ENCODE measurements at regions not wholly inside any gene's neighbourhood (a gene's known extent, or its start where the extent isn't known, plus 50 kb on each side); places are given as distances from the start of the nearest gene placed in this dataset.
"Not testable (repeated sequence)": the region's sequence is repeated elsewhere in the genome, so short reads cannot be mapped to it uniquely, and the experiment has no call there.

- DNase-seq (ENCODE audit: low spot score) = no peak
These were observed 131.4 kb upstream of the F3 start for GRCh38 chr1:94672934-94673333.

- DNase-seq (ENCODE audit: low spot score) = no peak
These were observed 130.4 kb upstream of the F3 start for GRCh38 chr1:94672001-94672400.

- DNase-seq (ENCODE audit: low spot score) = no peak
These were observed 128.7 kb upstream of the F3 start for GRCh38 chr1:94670273-94670672.

- no peak for DNase-seq (ENCODE audit: low spot score)
These were observed 127.6 kb upstream of the F3 start for GRCh38 chr1:94669198-94669597.

GRCh38 chr1:94668528-94668927 is 127.0 kb upstream of the F3 start:
- no peak for DNase-seq (ENCODE audit: low spot score)

GRCh38 chr1:94667818-94668217 is 126.3 kb upstream of the F3 start:
- DNase-seq (ENCODE audit: low spot score) = no peak

- no peak for DNase-seq (ENCODE audit: low spot score)
These were observed 125.2 kb upstream of the F3 start for GRCh38 chr1:94666797-94667196.

GRCh38 chr1:94661431-94661932 is 119.9 kb upstream of the F3 start:
- DNase-seq (ENCODE audit: low spot score) = no peak

GRCh38 chr1:94660994-94661393 is 119.4 kb upstream of the F3 start:
- DNase-seq (ENCODE audit: low spot score) = no peak

- DNase-seq (ENCODE audit: low spot score) = no peak
These were observed 118.7 kb upstream of the F3 start for GRCh38 chr1:94660258-94660657.

GRCh38 chr1:94659202-94659601 is 117.6 kb upstream of the F3 start:
- DNase-seq (ENCODE audit: low spot score) = not testable (repeated sequence)

- DNase-seq (ENCODE audit: low spot score) = no peak
These were observed 116.7 kb upstream of the F3 start for GRCh38 chr1:94658221-94658620.

GRCh38 chr1:94657776-94658175 is 116.2 kb upstream of the F3 start:
- not testable (repeated sequence) for DNase-seq (ENCODE audit: low spot score)

- no peak for DNase-seq (ENCODE audit: low spot score)
These were observed 115.4 kb upstream of the F3 start for GRCh38 chr1:94656967-94657366.

GRCh38 chr1:94654919-94655318 is 113.4 kb upstream of the F3 start:
- DNase-seq (ENCODE audit: low spot score) = no peak

- no peak for DNase-seq (ENCODE audit: low spot score)
These were observed 112.9 kb upstream of the F3 start for GRCh38 chr1:94654459-94654858.

GRCh38 chr1:94654031-94654430 is 112.5 kb upstream of the F3 start:
- DNase-seq (ENCODE audit: low spot score) = no peak

GRCh38 chr1:94653454-94653853 is 111.9 kb upstream of the F3 start:
- no peak for DNase-seq (ENCODE audit: low spot score)

GRCh38 chr1:94651076-94651475 is 109.5 kb upstream of the F3 start:
- no peak for DNase-seq (ENCODE audit: low spot score)

- DNase-seq (ENCODE audit: low spot score) = no peak
These were observed 108.7 kb upstream of the F3 start for GRCh38 chr1:94650301-94650700.

GRCh38 chr1:94648225-94649007 is 106.9 kb upstream of the F3 start:
- peak; percentile 2 for DNase-seq (ENCODE audit: low spot score)

GRCh38 chr1:94646786-94647555 is 105.4 kb upstream of the F3 start:
- DNase-seq (ENCODE audit: low spot score) = no peak

- DNase-seq (ENCODE audit: low spot score) = no peak
These were observed 104.6 kb upstream of the F3 start for GRCh38 chr1:94646141-94646643.
